Mesenchymal stem cell (in vitro differentiated cells and primary cell): ENCODE measurements at regions not wholly inside any gene's neighbourhood (a gene's known extent, or its start where the extent isn't known, plus 50 kb on each side); places are given as distances from the start of the nearest gene placed in this dataset.
A peak's percentile ranks its signal among the peaks of the same experiment; 100 is the strongest.

Experiments
- DNase-seq: peaks from one replicate; pipeline ENCODE4 v3.0.0-alpha.2; 2013
- H2AFZ ChIP-seq: one replicate; pipeline ENCODE4 v1.6.1; 2013; ENCODE audit warnings: low read depth, mild to moderate bottlenecking, control low read depth, inconsistent platforms, low read length, moderate library complexity
- H2AK5ac ChIP-seq: 2 replicates; pipeline ENCODE4 v1.6.1; 2013; ENCODE audit warnings: low read length, moderate library complexity, mild to moderate bottlenecking, inconsistent platforms; ENCODE audit not compliant: severe bottlenecking
- H2BK120ac ChIP-seq: one replicate; pipeline ENCODE4 v1.6.1; 2013; ENCODE audit warnings: low read depth, mild to moderate bottlenecking, inconsistent platforms, low read length, moderate library complexity
- H2BK12ac ChIP-seq, 2 experiments: one replicate each; pipeline ENCODE4 v1.6.1; 2013; ENCODE audit warnings: inconsistent platforms in 2 of 2, low read length in 2 of 2, mild to moderate bottlenecking in 2 of 2, moderate library complexity in 2 of 2, control low read depth in 1 of 2
- H2BK15ac ChIP-seq: one replicate; pipeline ENCODE4 v1.6.1; 2013; ENCODE audit warnings: mild to moderate bottlenecking, low read depth, inconsistent platforms; ENCODE audit not compliant: poor library complexity, severe bottlenecking
- H2BK5ac ChIP-seq: 2 replicates; pipeline ENCODE4 v1.6.1; 2013; ENCODE audit warnings: low read depth, mild to moderate bottlenecking, low read length, control low read depth, inconsistent platforms; ENCODE audit not compliant: poor library complexity, severe bottlenecking
- H3K14ac ChIP-seq, 2 experiments: one replicate each; pipeline ENCODE4 v1.6.1; 2013; ENCODE audit warnings: inconsistent platforms in 2 of 2, low read length in 2 of 2, control low read depth in 1 of 2, mild to moderate bottlenecking in 1 of 2, moderate library complexity in 1 of 2
- H3K18ac ChIP-seq, 2 experiments: one replicate each; pipeline ENCODE4 v1.6.1; 2013; ENCODE audit warnings: inconsistent platforms in 2 of 2, low read length in 2 of 2, control low read depth in 1 of 2, low read depth in 1 of 2, mild to moderate bottlenecking in 1 of 2
- H3K23ac ChIP-seq, 2 experiments: one replicate each; pipeline ENCODE4 v1.6.1; 2013; ENCODE audit warnings: inconsistent platforms in 2 of 2, low read length in 2 of 2, mild to moderate bottlenecking in 2 of 2, moderate library complexity in 2 of 2, control low read depth in 1 of 2
- H3K27ac ChIP-seq: 2 replicates; pipeline ENCODE4 v1.5.1; 2013; ENCODE audit warnings: mild to moderate bottlenecking, moderate library complexity, low read length, control low read depth, inconsistent platforms; ENCODE audit not compliant: poor library complexity, severe bottlenecking
- H3K27me3 ChIP-seq, 2 experiments: 2 replicates each; pipeline versions ENCODE4 v1.6.1 to v1.7.0; 2013; ENCODE audit warnings: low read length in 2 of 2, mild to moderate bottlenecking in 2 of 2, moderate library complexity in 2 of 2, control low read depth in 1 of 2, inconsistent platforms in 1 of 2; ENCODE audit not compliant: control insufficient read depth in 1 of 2, insufficient read depth in 1 of 2
- H3K36me3 ChIP-seq, 2 experiments: 2 replicates each; pipeline versions ENCODE4 v1.6.1 to v1.7.0; 2013; ENCODE audit warnings: low read length in 2 of 2, control low read depth in 1 of 2, inconsistent platforms in 1 of 2, low read depth in 1 of 2, mild to moderate bottlenecking in 1 of 2; ENCODE audit not compliant: insufficient read depth in 2 of 2, control insufficient read depth in 1 of 2
- H3K4ac ChIP-seq, 2 experiments: one replicate each; pipeline ENCODE4 v1.6.1; 2013; ENCODE audit warnings: inconsistent platforms in 2 of 2, low read length in 2 of 2, mild to moderate bottlenecking in 2 of 2, moderate library complexity in 2 of 2, control low read depth in 1 of 2, low read depth in 1 of 2
- H3K4me1 ChIP-seq: 2 replicates; pipeline ENCODE4 v1.6.1; 2013; ENCODE audit warnings: low read depth, low read length, control low read depth; ENCODE audit not compliant: control insufficient read depth, insufficient read depth
- H3K4me2 ChIP-seq: 2 replicates; pipeline ENCODE4 v1.6.1; 2013; ENCODE audit warnings: low read length, mild to moderate bottlenecking, inconsistent platforms; ENCODE audit not compliant: poor library complexity, severe bottlenecking
- H3K4me3 ChIP-seq, 2 experiments: 2 replicates each; pipeline versions ENCODE4 v1.5.1 to v1.7.0; 2013; ENCODE audit warnings: low read length in 2 of 2, mild to moderate bottlenecking in 2 of 2, control low read depth in 1 of 2, low read depth in 1 of 2; ENCODE audit not compliant: insufficient read depth in 1 of 2
- H3K79me1 ChIP-seq: replicated peaks from 2 replicates; pipeline ENCODE4 v1.6.1; 2013; ENCODE audit warnings: mild to moderate bottlenecking, control low read depth, low read length, inconsistent platforms; ENCODE audit not compliant: poor library complexity, severe bottlenecking
- H3K9ac ChIP-seq: 2 replicates; pipeline ENCODE4 v1.7.0; 2013; ENCODE audit warnings: mild to moderate bottlenecking, low read length, moderate library complexity
- H3K9me3 ChIP-seq: 2 replicates; pipeline ENCODE4 v1.7.0; 2013; ENCODE audit warnings: mild to moderate bottlenecking, low read length; ENCODE audit not compliant: control insufficient read depth
- H4K8ac ChIP-seq: one replicate; pipeline ENCODE4 v1.6.1; 2013; ENCODE audit warnings: inconsistent platforms, mild to moderate bottlenecking, low read length, moderate library complexity
- H4K91ac ChIP-seq: one replicate; pipeline ENCODE4 v1.6.1; 2013; ENCODE audit warnings: mild to moderate bottlenecking, low read length, inconsistent platforms
- WGBS: methylation state at CpG from one replicate; pipeline ENCODE4 v1.1.7; 2013; ENCODE audit warnings: mixed read lengths; 5-methylcytosine and 5-hydroxymethylcytosine counted together

GRCh38 chr4:95732061-95732460, 107.8 kb upstream of the PDHA2 start:
- Histone ChIP-seq H3K14ac (no peak overlapping the region), H3K23ac (no peak overlapping the region), H2BK15ac (no peak overlapping the region), H2AK5ac (no peak overlapping the region), H3K27me3 (peaks cover 0 to 4% of the 10 kb centered on the region in 2 experiments), H2AFZ (no peak overlapping the region), H4K8ac (no peak overlapping the region), H3K18ac (no peak overlapping the region), H2BK5ac (no peak overlapping the region), H4K91ac (no peak overlapping the region), H3K4me2 (no peak overlapping the region), H3K79me1 (no peaks in the 10 kb centered on the region), H2BK120ac (no peak overlapping the region), H3K4ac (no peak overlapping the region), H3K4me3 (no peak overlapping the region), H3K36me3 (no peaks in the 10 kb centered on the region), H3K4me1 (peaks cover 7% of the 10 kb centered on the region), H3K9ac (no peak overlapping the region), H3K9me3 (peaks cover 3% of the 10 kb centered on the region), H3K27ac (no peak overlapping the region), H2BK12ac (no peak overlapping the region)
- peak; percentile 40 for DNase-seq

DNA sequence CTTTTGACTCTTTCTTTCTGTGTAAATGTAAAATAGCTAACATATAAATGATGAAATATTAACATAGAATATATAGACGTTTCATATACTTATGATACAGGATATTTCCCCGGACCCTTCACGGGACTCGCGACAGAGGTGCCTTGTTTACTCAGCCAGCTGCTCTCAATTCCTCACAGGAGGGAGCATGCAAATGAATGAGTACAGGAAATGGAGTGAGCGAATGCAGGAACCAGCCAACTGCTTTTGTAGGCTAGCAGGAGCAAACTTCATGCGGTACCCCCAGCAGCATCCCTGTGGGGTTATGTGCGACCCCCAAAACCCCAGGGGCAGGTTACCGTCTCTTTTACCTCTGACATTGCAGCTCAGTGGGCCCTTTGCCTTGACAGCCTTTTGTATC, 110.3 kb upstream of the PDHA2 start:
- 68% methylated on average over 9 of the region's 9 CpGs for WGBS

GRCh38 chr4:95728145-95728544, 111.7 kb upstream of the PDHA2 start:
- no peak overlapping the region for H2AK5ac ChIP-seq
- H3K4me2 ChIP-seq: no peak overlapping the region
- H4K8ac ChIP-seq: no peak overlapping the region
- no peak overlapping the region for H2BK12ac ChIP-seq
- no peaks in the 10 kb centered on the region for H3K79me1 ChIP-seq
- peak; percentile 34 for DNase-seq
- WGBS: 95% methylated on average over 2 of the region's 3 CpGs
- no peaks in the 10 kb centered on the region for H3K9me3 ChIP-seq
- H3K23ac ChIP-seq: no peak overlapping the region
- H3K14ac ChIP-seq: no peak overlapping the region
- H2AFZ ChIP-seq: no peak overlapping the region
- no peak overlapping the region for H4K91ac ChIP-seq
- peaks cover 0 to 4% of the 10 kb centered on the region in 2 experiments for H3K27me3 ChIP-seq
- peak overlapping the region; percentile 38 for H3K9ac ChIP-seq
- H2BK15ac ChIP-seq: no peak overlapping the region
- peak overlapping the region in 1 of 2 experiments; percentile 29 for H3K4me3 ChIP-seq
- H3K18ac ChIP-seq: no peak overlapping the region
- H3K27ac ChIP-seq: no peak overlapping the region
- no peak overlapping the region for H2BK120ac ChIP-seq
- H2BK5ac ChIP-seq: no peak overlapping the region
- peaks cover 7% of the 10 kb centered on the region for H3K4me1 ChIP-seq
- no peak overlapping the region for H3K4ac ChIP-seq
- no peaks in the 10 kb centered on the region for H3K36me3 ChIP-seq

More for the DNA sequence above, 110.3 kb upstream of the PDHA2 start:
- Histone ChIP-seq H3K4me2 (no peak overlapping the region), H2BK120ac (no peak overlapping the region), H2BK5ac (no peak overlapping the region), H3K9me3 (no peaks in the 10 kb centered on the region), H3K4me1 (peaks cover 7% of the 10 kb centered on the region), H3K4ac (no peak overlapping the region), H4K8ac (no peak overlapping the region), H3K18ac (no peak overlapping the region), H2AK5ac (no peak overlapping the region), H3K4me3 (no peak overlapping the region), H3K23ac (no peak overlapping the region), H4K91ac (no peak overlapping the region), H3K9ac (no peak overlapping the region), H3K14ac (no peak overlapping the region), H3K27me3 (peaks cover 0 to 4% of the 10 kb centered on the region in 2 experiments), H3K79me1 (no peaks in the 10 kb centered on the region), H3K36me3 (no peaks in the 10 kb centered on the region), H2BK15ac (no peak overlapping the region), H2AFZ (no peak overlapping the region), H2BK12ac (no peak overlapping the region), H3K27ac (no peak overlapping the region)
- DNase-seq: no peak

DNA sequence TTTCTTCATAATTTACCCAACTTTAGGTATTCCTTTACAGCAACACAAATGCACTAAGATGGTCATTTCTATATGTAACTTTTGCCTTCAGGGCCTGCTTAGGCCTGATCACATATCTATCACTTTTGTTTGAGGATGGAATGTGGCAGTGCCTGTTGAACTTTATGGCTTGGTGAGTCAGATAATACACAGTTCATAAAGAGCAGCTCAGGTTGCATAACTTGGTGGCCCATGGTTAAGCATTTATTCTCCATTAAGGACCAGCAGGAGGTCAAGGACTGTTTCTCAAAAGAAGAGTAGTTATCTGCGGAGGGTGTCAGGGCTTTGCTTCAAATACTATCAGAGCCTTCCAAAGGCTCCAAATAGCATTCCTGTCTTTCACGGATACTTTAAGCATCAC, 124.1 kb upstream of the PDHA2 start:
- Histone ChIP-seq H3K27me3 (no peaks in the 10 kb centered on the region), H3K4me3 (no peak overlapping the region), H4K8ac (no peak overlapping the region)

More for the DNA sequence above, 124.1 kb upstream of the PDHA2 start:
- Histone ChIP-seq H3K27ac (no peak overlapping the region), H2AFZ (no peak overlapping the region), H3K18ac (no peak overlapping the region), H2BK15ac (no peak overlapping the region), H2BK12ac (no peak overlapping the region), H3K36me3 (no peaks in the 10 kb centered on the region), H3K4me2 (no peak overlapping the region), H3K79me1 (no peaks in the 10 kb centered on the region), H3K23ac (no peak overlapping the region), H2AK5ac (no peak overlapping the region), H3K9ac (no peak overlapping the region), H3K14ac (no peak overlapping the region), H3K9me3 (peaks cover 4% of the 10 kb centered on the region), H2BK5ac (no peak overlapping the region), H2BK120ac (no peak overlapping the region), H3K4ac (no peak overlapping the region), H3K4me1 (no peaks in the 10 kb centered on the region), H4K91ac (no peak overlapping the region)
- no peak for DNase-seq
- 97% methylated on average over 2 of the region's 2 CpGs for WGBS
